Smooth muscle cell (in vitro differentiated cells): ENCODE measurements at regions not wholly inside any gene's neighbourhood (a gene's known extent, or its start where the extent isn't known, plus 50 kb on each side); places are given as distances from the start of the nearest gene placed in this dataset.

Experiments
- DNase-seq: peaks from one replicate; lab custom pipeline; 2025; ENCODE audit not compliant: unreplicated experiment; lab: John Stamatoyannopoulos, UW
- H2AFZ ChIP-seq: fragments of 200-600 bp; sonication (generic); 2 replicates; pipeline ENCODE4 v1.6.0; 2016; ENCODE audit warnings: antibody characterized with exemption, low read depth, mild to moderate bottlenecking
- H3F3A ChIP-seq: fragments of 200-600 bp; sonication (generic); 2 replicates; pipeline ENCODE4 v1.6.0; 2017; ENCODE audit warnings: antibody characterized with exemption, low read depth
- H3K27ac ChIP-seq: fragments of 200-600 bp; sonication (generic); 2 replicates; pipeline ENCODE4 v1.5.1; 2016; ENCODE audit warnings: low read depth, mild to moderate bottlenecking
- H3K27me3 ChIP-seq: fragments of 200-600 bp; sonication (generic); 2 replicates; pipeline ENCODE4 v1.6.1; 2016; ENCODE audit warnings: low read depth, mild to moderate bottlenecking
- H3K36me3 ChIP-seq: fragments of 200-600 bp; sonication (generic); 2 replicates; pipeline ENCODE4 v1.5.1; 2016; ENCODE audit warnings: low read depth
- H3K4me1 ChIP-seq: fragments of 200-600 bp; sonication (generic); 2 replicates; pipeline ENCODE4 v1.5.1; 2016; ENCODE audit warnings: low read depth
- H3K4me2 ChIP-seq: fragments of 200-600 bp; sonication (generic); 2 replicates; pipeline ENCODE4 v1.6.0; 2016; ENCODE audit warnings: mild to moderate bottlenecking
- H3K4me3 ChIP-seq: fragments of 200-600 bp; sonication (generic); 2 replicates; pipeline ENCODE4 v1.5.1; 2016; ENCODE audit warnings: mild to moderate bottlenecking
- H3K79me2 ChIP-seq: fragments of 200-600 bp; sonication (generic); 2 replicates; pipeline ENCODE4 v1.6.0; 2016; ENCODE audit warnings: low read depth, mild to moderate bottlenecking
- H3K9ac ChIP-seq: fragments of 200-600 bp; sonication (generic); 2 replicates; pipeline ENCODE4 v1.6.0; 2016; ENCODE audit warnings: low read depth
- H3K9me3 ChIP-seq: fragments of 200-600 bp; sonication (generic); replicated peaks from 2 replicates; pipeline ENCODE4 v1.5.1; 2016; ENCODE audit warnings: low read depth
- H4K20me1 ChIP-seq: fragments of 200-600 bp; sonication (generic); 2 replicates; pipeline ENCODE4 v1.6.0; 2016; ENCODE audit warnings: low read depth
- CTCF ChIP-seq: fragments of 200-600 bp; sonication (generic); IDR thresholded peaks from 2 replicates; pipeline ENCODE4 v1.5.1; 2017; ENCODE audit warnings: borderline replicate concordance, mild to moderate bottlenecking, antibody characterized with exemption; ENCODE audit not compliant: insufficient read depth, poor library complexity, severe bottlenecking
- WGBS: methylation state at CpG from one replicate; pipeline ENCODE4 v1.1.7; 2016; ENCODE audit warnings: low lambda C conversion rate; 5-methylcytosine and 5-hydroxymethylcytosine counted together

GRCh38 chr10:130403153-130404075 is 267.2 kb downstream of the GLRX3 start:
- H3K9me3 ChIP-seq, result no peaks in the 10 kb centered on the region
- H3K36me3 ChIP-seq, result no peaks in the 10 kb centered on the region
- no peak overlapping the region for H3K9ac ChIP-seq
- no peak overlapping the region for H2AFZ ChIP-seq
- DNase-seq, result no peak
- peaks cover 6% of the 10 kb centered on the region for H3K27me3 ChIP-seq
- H3F3A ChIP-seq, result no peaks in the 10 kb centered on the region
- H3K4me3 ChIP-seq, result no peak overlapping the region
- no peak for TF ChIP-seq CTCF
- no peaks in the 10 kb centered on the region for H4K20me1 ChIP-seq
- no peak overlapping the region for H3K4me2 ChIP-seq
- no peak overlapping the region for H3K27ac ChIP-seq
- WGBS, result 82% methylated on average over 6 of the region's 6 CpGs
- no peaks in the 10 kb centered on the region for H3K79me2 ChIP-seq
- no peaks in the 10 kb centered on the region for H3K4me1 ChIP-seq

GRCh38 chr10:130404476-130405055 is 268.4 kb downstream of the GLRX3 start:
- Histone ChIP-seq H2AFZ (no peak overlapping the region), H3K4me2 (no peak overlapping the region), H3K36me3 (no peaks in the 10 kb centered on the region), H3K79me2 (no peaks in the 10 kb centered on the region), H3K9ac (no peak overlapping the region), H3K9me3 (no peaks in the 10 kb centered on the region), H3K27ac (no peak overlapping the region), H3F3A (no peaks in the 10 kb centered on the region), H3K4me3 (no peak overlapping the region), H4K20me1 (no peaks in the 10 kb centered on the region), H3K4me1 (no peaks in the 10 kb centered on the region), H3K27me3 (peaks cover 6% of the 10 kb centered on the region)
- no peak for DNase-seq
- WGBS, result 76% methylated on average over 5 of the region's 5 CpGs
- TF ChIP-seq CTCF, result no peak

- no peak overlapping the region for H2AFZ ChIP-seq
- 92% methylated on average over 4 of the region's 4 CpGs for WGBS
- H3K36me3 ChIP-seq, result no peaks in the 10 kb centered on the region
- H3K79me2 ChIP-seq, result no peaks in the 10 kb centered on the region
- no peak overlapping the region for H3K4me2 ChIP-seq
- H3K9me3 ChIP-seq, result no peaks in the 10 kb centered on the region
- no peak overlapping the region for H3K4me3 ChIP-seq
- no peaks in the 10 kb centered on the region for H3F3A ChIP-seq
- no peak for DNase-seq
- H4K20me1 ChIP-seq, result no peaks in the 10 kb centered on the region
- H3K27ac ChIP-seq, result no peak overlapping the region
- H3K4me1 ChIP-seq, result no peaks in the 10 kb centered on the region
- no peak overlapping the region for H3K9ac ChIP-seq
- no peak for TF ChIP-seq CTCF
- H3K27me3 ChIP-seq, result peaks cover 6% of the 10 kb centered on the region
Measured at GRCh38 chr10:130407052-130407451, 270.9 kb downstream of the GLRX3 start.
